ENCODE measurements at regions not wholly inside any gene's neighbourhood (a gene's known extent, or its start where the extent isn't known, plus 50 kb on each side); places are given as distances from the start of the nearest gene placed in this dataset.

DNA sequence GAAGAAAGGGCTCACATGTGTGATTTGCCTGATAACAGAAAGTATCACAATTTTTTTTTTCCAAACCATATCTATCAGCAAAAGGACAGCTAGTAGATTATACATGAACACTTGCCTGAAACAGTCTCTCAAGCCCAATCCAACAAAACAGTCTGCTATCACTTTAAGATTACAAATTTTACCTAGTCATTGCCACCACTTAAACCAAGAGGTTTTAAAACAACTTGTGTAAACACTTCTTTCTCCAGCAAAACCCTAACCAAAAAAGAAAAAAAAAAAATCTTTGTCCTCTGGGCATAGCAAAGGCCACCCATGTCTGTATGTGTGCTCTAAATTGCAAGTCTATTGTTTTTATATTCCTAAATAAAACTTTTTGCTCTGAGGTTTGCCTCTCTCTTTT, 1568.4 kb downstream of the GRIK2 start:
- TF ChIP-seq GATA2 (IDR thresholded peaks at IDR 0.05; ENCODE audit: low read depth, low read length) (no peak), GATA3 (IDR thresholded peaks at IDR 0.05; ENCODE audit: low read depth, low read length) (no peak)

DNA sequence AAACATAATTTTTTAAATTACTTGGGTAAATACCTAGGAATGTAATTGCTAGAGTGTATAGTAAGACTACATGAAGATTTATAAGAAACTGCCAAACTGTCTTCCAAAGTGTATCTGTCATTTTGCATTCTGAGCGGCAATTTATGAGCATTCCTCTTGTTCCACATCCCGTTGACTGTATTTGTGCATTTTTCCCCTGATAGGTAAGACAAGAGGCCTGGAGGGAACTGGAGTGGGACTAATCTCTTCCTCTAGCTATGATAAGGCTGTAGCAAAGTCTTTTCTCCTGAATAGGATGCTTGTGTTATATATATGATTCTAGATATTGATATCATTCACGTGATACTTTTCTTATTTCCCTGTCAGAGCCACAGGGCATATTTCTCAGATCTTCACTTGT, 1557.5 kb downstream of the GRIK2 start:
- TF ChIP-seq GATA3 (IDR thresholded peaks at IDR 0.05; ENCODE audit: low read depth, low read length) (no peak), GATA2 (IDR thresholded peaks at IDR 0.05; ENCODE audit: low read depth, low read length) (no peak)

DNA sequence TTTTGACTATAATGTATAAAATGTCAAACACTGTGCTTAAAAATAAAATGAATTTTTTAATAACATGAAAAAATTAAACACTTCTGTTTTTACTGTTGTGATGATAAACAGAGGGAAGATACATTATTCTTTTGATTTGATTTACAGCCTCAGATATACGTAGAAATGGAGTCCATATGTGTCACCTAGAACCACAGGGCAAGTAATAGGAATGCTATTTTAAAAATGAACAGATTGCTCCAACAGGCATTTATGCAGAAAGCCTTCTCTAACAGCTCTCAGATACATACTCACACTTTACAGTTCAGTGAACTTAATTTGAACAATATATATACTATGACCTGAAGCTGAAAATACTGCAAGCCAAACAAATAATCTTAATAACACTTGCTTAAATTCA, 1551.0 kb downstream of the GRIK2 start:
- no peak for TF ChIP-seq GATA2 (IDR thresholded peaks at IDR 0.05; ENCODE audit: low read depth, low read length)
- no peak for TF ChIP-seq GATA3 (IDR thresholded peaks at IDR 0.05; ENCODE audit: low read depth, low read length)

DNA sequence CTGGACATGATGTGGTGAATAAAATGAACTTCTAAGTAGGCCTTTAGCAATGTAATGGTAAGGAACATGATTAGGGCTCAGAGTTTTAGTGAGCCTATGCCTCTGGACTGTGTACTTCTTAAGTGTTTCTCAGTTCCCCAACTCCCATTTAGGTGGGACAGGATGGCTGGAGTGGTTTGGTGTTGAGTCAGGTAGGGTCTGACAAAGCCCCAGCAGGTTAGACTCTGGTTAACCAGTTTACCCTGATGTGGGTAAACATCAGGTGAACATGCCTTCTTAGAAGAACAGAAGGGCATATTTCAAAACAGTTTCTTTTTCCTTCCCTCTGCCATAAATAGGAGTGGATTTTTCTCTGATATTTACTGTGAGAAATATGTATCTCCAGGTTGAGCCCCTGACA, 1548.7 kb downstream of the GRIK2 start:
- no peak for TF ChIP-seq GATA2 (IDR thresholded peaks at IDR 0.05; ENCODE audit: low read depth, low read length)

DNA sequence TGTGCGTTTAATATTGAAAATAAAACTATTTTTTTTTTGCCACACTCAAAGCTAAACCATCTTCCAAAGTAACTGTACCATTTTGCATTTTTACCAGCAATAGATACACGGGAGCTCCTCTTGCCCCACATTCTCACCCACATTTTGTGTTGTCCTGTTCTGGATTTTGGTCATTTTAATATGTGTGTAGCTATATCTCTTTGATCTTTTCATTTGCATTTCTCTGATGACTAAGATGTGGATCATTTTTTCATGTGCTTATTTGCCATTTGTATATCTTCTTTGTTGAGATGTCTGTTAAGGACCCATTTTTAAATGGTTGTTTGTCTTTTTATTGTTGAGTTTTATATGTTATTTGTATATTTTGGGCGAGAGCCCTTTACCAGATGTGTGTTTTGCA, 1543.5 kb downstream of the GRIK2 start:
- no peak for TF ChIP-seq GATA2 (IDR thresholded peaks at IDR 0.05; ENCODE audit: low read depth, low read length)
- TF ChIP-seq GATA3 (IDR thresholded peaks at IDR 0.05; ENCODE audit: low read depth, low read length): no peak

DNA sequence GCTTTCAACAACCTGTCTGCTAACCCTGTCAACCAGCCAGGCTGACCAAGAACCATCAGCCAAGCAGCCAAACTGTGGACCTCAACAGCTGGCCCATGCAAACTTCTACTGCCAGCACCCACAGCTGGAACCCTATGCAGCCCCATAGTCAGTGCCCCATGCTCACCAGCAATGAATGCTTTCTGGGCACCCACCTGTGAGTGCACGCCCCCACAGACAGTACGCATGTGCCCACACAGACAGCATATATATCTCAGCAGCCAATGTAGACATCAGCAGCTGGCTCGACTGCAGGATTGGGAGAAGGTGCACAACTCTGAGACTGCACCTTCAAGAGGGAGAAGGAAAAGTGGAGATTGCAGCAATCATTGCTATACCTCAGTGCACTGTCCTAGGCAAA, 1534.6 kb downstream of the GRIK2 start:
- TF ChIP-seq GATA2 (IDR thresholded peaks at IDR 0.05; ENCODE audit: low read depth, low read length): no peak
- no peak for TF ChIP-seq GATA3 (IDR thresholded peaks at IDR 0.05; ENCODE audit: low read depth, low read length)

DNA sequence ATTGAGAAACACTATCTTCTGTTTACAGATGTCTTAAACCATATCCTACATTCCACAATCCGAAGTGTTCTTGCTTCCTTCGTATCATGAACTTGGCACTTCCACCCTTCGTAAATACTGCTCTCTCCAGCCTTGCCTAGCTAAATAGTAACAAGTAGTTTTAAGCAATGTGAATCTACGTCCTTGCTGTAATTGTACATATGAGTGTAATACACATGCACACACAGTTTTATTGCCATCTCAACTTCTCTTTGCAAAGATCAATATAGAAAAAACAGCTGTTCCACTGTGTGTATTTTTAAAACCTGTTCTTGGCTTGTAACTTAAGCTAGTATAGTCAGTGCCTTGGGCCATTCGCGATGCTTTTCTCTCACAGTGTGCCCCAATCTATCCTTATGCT, 1524.7 kb downstream of the GRIK2 start:
- no peak for TF ChIP-seq GATA3 (IDR thresholded peaks at IDR 0.05; ENCODE audit: low read depth, low read length)

DNA sequence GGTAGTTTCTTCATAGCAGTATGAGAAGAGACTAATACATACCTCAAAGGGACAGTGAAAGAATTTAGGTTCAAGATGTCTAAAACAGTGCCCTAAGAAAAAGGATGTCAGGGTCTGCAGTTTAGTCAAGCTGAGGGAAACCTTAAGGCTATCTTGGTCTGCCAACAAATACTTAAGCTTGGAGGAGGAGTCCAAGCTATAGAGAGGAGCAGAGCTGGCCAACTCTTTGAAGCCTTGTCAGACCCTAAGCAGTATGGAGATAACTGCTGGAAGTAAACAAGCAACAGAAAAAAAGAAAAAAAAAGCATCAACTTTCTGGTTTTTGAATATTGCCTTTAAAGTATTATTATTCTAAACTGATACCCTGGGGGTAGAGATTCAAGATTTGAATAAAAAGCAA, 1518.1 kb downstream of the GRIK2 start:
- TF ChIP-seq GATA2 (IDR thresholded peaks at IDR 0.05; ENCODE audit: low read depth, low read length) (no peak), GATA3 (IDR thresholded peaks at IDR 0.05; ENCODE audit: low read depth, low read length) (no peak)

DNA sequence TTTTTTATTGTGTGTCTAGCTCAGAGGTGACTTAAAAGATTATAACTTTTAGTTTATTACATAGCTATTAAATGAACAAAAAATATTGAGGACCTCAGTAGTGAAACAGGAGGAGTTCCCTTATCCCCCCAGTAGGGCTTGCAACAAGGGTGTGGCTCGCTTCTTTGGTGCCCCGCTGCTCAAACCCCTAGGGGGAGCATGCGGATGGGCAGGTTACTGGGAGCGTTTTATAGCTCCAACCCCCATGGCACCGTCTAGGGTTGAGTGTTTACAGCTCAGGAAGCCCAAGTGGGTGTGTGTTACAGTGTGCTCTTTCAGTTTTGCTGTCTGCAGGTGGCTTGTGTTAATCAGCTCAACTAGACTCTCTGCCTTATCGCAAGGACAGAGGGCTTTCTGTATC, 1513.7 kb downstream of the GRIK2 start:
- TF ChIP-seq GATA3 (IDR thresholded peaks at IDR 0.05; ENCODE audit: low read depth, low read length): no peak
- TF ChIP-seq GATA2 (IDR thresholded peaks at IDR 0.05; ENCODE audit: low read depth, low read length): no peak

DNA sequence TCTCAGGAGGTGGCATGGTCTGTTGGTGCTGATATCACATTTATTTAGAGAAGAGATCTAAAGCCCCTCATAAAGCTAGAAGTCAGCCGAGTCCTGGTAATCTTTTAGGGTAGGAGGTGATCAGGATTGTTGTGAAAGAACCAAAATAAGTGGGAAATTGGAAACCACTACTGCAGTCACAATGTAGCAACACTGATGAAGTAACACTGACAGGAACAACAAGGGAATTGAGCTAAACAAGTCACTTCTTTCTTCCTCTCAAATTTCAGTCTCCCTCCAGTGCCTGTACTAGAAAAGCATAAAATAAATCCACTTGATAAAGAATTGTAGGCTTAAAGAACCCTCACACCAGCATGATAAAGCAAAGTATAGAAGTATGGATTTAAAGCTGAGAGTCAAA, 1509.0 kb downstream of the GRIK2 start:
- TF ChIP-seq GATA2 (IDR thresholded peaks at IDR 0.05; ENCODE audit: low read depth, low read length) (no peak), GATA3 (IDR thresholded peaks at IDR 0.05; ENCODE audit: low read depth, low read length) (no peak)

DNA sequence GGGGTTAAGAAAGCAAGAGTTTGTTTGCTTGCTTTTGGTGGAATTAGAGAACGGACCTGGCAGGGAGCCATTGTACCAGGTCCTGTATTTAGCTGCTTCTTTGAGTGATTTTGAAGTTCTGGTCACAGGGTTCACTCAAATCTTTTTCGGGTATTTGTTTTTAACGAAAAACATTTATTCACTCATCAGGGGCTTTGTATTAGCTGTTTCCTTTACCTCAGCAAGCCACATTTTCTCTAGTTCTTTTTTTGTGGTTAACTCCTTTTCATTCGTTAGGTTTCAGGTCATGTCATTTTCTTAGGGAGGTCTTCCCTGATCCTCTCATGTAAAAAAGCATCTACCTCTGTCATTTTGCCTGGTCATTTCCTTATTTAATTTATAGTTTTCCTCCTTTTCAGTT, 1502.2 kb downstream of the GRIK2 start:
- TF ChIP-seq GATA3 (IDR thresholded peaks at IDR 0.05; ENCODE audit: low read depth, low read length) (no peak), GATA2 (IDR thresholded peaks at IDR 0.05; ENCODE audit: low read depth, low read length) (no peak)

DNA sequence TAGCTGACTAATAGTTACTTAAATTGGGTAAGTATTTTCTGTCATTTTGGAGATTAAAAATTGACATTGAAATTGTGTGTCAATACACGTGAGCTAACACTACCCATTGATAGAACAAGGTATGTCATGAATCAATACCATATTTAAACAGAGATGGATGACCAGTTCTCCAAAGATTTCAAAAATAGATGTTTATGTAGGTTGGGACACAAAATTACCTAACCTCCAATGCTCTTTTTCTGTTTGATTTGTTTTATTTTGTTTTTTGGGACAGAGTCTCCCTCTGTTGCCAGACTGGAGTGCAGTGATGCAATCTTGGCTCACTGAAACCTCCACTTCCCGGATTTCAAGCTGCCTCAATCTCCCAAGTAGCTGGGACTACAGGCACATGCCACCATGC, 1491.7 kb downstream of the GRIK2 start:
- no peak for TF ChIP-seq GATA3 (IDR thresholded peaks at IDR 0.05; ENCODE audit: low read depth, low read length)
- no peak for TF ChIP-seq GATA2 (IDR thresholded peaks at IDR 0.05; ENCODE audit: low read depth, low read length)

DNA sequence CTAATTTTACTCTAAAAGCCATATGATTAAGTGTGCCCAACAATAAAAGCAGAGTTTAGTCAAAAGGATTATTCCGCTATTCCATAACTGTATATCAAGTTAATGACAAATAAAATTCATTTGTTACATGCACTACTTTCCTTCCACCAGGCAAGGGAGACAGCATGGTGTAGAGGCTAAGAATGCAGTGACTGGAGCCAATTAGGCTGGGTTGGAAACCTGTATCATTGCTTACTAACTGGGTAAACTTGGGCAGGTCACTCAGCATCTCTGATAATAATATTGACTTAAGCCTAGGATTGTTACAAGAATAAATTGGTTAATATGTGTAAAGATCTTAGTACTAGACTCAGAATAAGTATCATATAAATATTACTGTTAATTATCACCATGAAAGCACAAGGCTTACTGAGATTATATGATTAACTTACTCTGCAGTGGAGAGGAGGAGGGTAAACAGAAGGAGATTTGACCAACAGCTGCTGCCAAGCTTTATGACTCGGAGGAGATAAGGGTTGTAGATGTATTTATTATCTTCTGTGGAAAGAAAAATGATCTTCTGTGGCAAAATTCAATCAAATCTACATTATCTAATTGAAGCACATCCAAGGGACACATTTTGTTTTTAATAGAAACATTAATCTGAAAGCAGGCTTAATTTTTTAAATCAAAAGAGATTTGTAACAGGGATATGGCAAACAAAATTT, 1459.9 kb downstream of the GRIK2 start:
- TF ChIP-seq GATA2 (IDR thresholded peaks at IDR 0.05; ENCODE audit: low read depth, low read length) (peak; percentile 65; the same call in 1 of the 2 replicates), GATA3 (IDR thresholded peaks at IDR 0.05; ENCODE audit: low read depth, low read length) (peak; percentile 75)

DNA sequence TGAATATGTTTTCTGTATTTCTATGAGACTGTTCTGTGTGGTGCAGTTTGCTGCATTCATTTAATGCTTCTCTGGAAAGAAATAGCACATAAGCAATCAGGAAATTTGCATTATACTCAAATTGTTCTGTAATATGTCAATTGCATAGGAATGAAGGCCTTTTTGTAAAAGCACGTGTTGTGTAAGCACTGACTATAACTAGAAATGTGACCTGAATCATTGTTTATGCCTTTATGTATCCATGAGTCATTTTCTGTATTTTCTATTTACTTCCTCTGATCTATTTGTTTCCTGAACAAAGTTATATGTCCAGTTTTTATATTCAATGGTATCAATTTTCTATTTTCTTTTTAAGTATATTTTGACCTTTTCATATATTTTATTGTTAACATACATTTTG, 1455.3 kb downstream of the GRIK2 start:
- TF ChIP-seq GATA2 (IDR thresholded peaks at IDR 0.05; ENCODE audit: low read depth, low read length) (no peak), GATA3 (IDR thresholded peaks at IDR 0.05; ENCODE audit: low read depth, low read length) (no peak)

DNA sequence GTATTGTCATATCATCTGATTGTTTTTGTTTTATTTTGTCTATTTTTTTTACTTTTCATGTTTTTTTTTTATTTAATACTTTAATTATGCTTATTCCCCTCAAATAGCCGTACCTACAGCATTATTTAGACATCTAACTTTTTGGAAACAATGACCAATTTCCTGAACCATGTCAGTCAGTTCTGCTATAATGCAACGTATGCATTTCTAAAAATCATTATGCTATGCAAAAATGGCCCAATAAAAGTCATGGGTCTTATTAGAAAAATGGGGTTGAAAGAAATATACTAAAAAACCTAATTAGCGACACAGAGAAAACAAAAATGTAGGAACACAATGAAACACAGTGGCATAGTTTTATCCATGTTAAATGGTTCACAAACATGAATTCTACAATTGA, 1454.7 kb downstream of the GRIK2 start:
- TF ChIP-seq GATA3 (IDR thresholded peaks at IDR 0.05; ENCODE audit: low read depth, low read length) (no peak), GATA2 (IDR thresholded peaks at IDR 0.05; ENCODE audit: low read depth, low read length) (no peak)

DNA sequence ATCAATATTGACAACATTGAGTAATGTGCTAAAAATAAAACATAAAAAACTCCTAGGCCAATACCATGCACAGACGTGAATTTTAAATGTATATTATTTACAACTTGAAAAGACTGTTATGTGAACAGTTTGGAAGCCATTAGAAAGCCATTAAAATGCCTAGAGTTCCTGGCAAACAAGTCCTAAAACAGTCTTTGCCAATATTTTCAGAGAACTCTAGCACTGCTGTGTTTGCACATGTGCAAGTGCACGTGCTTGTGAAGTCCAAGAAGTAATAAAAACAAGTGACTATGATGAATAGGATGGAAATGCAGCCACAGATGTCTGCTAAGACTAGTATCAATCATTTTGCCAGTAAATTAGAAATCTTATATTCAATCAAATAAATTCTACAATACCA, 1447.6 kb downstream of the GRIK2 start:
- no peak for TF ChIP-seq GATA2 (IDR thresholded peaks at IDR 0.05; ENCODE audit: low read depth, low read length)
- no peak for TF ChIP-seq GATA3 (IDR thresholded peaks at IDR 0.05; ENCODE audit: low read depth, low read length)

All from SH-SY5Y (cell line).